ENCODE measurements at regions not wholly inside any gene's neighbourhood (a gene's known extent, or its start where the extent isn't known, plus 50 kb on each side); places are given as distances from the start of the nearest gene placed in this dataset.
A peak's percentile ranks its signal among the peaks of the same experiment; 100 is the strongest.
"Not testable (repeated sequence)": the region's sequence is repeated elsewhere in the genome, so short reads cannot be mapped to it uniquely, and the experiment has no call there.

DNA sequence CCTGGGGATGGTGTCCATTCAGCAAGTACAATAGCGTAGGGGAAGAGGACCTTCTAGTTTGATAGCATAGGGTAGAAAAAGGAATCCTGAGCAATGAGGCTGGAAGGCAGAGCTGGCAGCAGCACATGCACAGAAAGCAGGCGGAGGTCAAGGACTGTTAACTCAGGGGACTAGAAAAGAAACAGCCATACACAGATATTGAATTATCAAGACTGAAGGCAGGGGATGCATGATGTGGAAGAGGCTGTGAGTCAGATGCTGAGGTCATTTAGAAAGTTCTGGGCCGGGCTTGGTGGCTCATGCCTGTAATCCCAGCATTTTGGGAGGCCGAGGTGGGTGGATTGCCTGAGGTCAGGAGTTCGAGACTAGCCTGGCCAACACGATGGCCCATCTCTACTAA, 65.6 kb downstream of the OPTC start:
- TF ChIP-seq ZC3H10 (CRISPR knock-in tag; IDR thresholded peaks at IDR 0.05) (peak; percentile 70), ZNF70 (CRISPR knock-in tag; IDR thresholded peaks at IDR 0.05) (no peak), ISL1 (CRISPR knock-in tag; IDR thresholded peaks at IDR 0.05) (no peak), BACH2 (CRISPR knock-in tag; IDR thresholded peaks at IDR 0.05; ENCODE audit: borderline replicate concordance) (no peak), TOX (CRISPR knock-in tag; IDR thresholded peaks at IDR 0.05; ENCODE audit: borderline replicate concordance) (peak; percentile 64; the same call in 1 of the 2 replicates)
- TF ChIP-seq, protein P1, sequence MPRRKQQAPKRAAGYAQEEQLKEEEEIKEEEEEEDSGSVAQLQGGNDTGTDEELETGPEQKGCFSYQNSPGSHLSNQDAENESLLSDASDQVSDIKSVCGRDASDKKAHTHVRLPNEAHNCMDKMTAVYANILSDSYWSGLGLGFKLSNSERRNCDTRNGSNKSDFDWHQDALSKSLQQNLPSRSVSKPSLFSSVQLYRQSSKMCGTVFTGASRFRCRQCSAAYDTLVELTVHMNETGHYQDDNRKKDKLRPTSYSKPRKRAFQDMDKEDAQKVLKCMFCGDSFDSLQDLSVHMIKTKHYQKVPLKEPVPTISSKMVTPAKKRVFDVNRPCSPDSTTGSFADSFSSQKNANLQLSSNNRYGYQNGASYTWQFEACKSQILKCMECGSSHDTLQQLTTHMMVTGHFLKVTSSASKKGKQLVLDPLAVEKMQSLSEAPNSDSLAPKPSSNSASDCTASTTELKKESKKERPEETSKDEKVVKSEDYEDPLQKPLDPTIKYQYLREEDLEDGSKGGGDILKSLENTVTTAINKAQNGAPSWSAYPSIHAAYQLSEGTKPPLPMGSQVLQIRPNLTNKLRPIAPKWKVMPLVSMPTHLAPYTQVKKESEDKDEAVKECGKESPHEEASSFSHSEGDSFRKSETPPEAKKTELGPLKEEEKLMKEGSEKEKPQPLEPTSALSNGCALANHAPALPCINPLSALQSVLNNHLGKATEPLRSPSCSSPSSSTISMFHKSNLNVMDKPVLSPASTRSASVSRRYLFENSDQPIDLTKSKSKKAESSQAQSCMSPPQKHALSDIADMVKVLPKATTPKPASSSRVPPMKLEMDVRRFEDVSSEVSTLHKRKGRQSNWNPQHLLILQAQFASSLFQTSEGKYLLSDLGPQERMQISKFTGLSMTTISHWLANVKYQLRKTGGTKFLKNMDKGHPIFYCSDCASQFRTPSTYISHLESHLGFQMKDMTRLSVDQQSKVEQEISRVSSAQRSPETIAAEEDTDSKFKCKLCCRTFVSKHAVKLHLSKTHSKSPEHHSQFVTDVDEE (CRISPR knock-in tag; IDR thresholded peaks at IDR 0.05) = no peak
- TF ChIP-seq, protein P2, sequence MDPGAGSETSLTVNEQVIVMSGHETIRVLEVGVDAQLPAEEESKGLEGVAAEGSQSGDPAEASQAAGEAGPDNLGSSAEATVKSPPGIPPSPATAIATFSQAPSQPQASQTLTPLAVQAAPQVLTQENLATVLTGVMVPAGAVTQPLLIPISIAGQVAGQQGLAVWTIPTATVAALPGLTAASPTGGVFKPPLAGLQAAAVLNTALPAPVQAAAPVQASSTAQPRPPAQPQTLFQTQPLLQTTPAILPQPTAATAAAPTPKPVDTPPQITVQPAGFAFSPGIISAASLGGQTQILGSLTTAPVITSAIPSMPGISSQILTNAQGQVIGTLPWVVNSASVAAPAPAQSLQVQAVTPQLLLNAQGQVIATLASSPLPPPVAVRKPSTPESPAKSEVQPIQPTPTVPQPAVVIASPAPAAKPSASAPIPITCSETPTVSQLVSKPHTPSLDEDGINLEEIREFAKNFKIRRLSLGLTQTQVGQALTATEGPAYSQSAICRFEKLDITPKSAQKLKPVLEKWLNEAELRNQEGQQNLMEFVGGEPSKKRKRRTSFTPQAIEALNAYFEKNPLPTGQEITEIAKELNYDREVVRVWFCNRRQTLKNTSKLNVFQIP (CRISPR knock-in tag; IDR thresholded peaks at IDR 0.05; ENCODE audit: borderline replicate concordance, low read depth) = peak; percentile 6; the same call in 1 of the 2 replicates
- TF ChIP-seq, protein P3, sequence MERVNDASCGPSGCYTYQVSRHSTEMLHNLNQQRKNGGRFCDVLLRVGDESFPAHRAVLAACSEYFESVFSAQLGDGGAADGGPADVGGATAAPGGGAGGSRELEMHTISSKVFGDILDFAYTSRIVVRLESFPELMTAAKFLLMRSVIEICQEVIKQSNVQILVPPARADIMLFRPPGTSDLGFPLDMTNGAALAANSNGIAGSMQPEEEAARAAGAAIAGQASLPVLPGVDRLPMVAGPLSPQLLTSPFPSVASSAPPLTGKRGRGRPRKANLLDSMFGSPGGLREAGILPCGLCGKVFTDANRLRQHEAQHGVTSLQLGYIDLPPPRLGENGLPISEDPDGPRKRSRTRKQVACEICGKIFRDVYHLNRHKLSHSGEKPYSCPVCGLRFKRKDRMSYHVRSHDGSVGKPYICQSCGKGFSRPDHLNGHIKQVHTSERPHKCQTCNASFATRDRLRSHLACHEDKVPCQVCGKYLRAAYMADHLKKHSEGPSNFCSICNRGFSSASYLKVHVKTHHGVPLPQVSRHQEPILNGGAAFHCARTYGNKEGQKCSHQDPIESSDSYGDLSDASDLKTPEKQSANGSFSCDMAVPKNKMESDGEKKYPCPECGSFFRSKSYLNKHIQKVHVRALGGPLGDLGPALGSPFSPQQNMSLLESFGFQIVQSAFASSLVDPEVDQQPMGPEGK (CRISPR knock-in tag; IDR thresholded peaks at IDR 0.05; ENCODE audit: borderline replicate concordance) = no peak
- ATAC-seq = peak; percentile 30

DNA sequence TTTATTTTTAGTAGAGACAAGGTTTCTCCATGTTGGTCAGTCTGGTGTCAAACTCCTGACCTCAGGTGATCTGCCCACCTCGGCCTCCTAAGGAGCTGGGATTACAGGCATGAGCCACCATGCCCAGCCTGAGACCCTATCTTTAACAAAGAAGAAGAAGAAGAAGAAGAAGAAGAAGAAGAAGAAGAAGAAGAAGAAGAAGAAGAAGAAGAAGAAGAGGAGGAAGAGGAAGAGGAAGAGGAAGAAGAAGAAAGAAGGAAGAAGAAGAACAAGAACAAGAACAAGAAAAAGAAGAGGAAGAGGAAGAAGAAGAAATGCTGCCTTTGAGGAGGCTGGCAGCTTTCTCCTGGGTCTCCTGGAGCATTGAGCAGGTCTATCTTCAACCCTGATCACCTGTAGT, 64.9 kb upstream of the ATP2B4 start:
- ATAC-seq = not testable (repeated sequence)

DNA sequence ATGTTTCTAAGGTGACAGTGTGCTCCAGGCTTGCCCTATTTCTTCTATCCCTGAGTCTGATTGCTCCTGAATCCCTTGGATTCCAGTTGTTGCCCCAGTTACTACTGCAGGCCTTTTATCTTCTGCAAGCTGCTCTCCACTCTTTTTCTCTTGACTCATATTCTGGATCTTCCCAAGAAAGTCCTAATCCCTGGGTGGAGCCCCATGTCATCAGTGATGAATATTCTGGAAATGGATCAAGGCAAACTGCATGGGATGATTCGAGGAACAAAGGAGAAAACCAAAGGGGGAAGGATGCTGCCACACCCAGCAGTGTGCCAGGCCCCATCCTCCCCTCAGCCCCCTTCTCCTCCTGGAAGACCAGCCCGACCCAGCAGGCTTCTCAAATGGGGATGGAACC, 63.3 kb upstream of the ATP2B4 start:
- TF ChIP-seq TCF4 (CRISPR knock-in tag; IDR thresholded peaks at IDR 0.05; ENCODE audit: borderline replicate concordance) (no peak), BACH2 (CRISPR knock-in tag; IDR thresholded peaks at IDR 0.05; ENCODE audit: borderline replicate concordance) (no peak), TOX (CRISPR knock-in tag; IDR thresholded peaks at IDR 0.05; ENCODE audit: borderline replicate concordance) (no peak), ZNF8 (CRISPR knock-in tag; IDR thresholded peaks at IDR 0.05) (no peak), RARB (CRISPR knock-in tag; IDR thresholded peaks at IDR 0.05) (no peak)
- ATAC-seq = no peak

DNA sequence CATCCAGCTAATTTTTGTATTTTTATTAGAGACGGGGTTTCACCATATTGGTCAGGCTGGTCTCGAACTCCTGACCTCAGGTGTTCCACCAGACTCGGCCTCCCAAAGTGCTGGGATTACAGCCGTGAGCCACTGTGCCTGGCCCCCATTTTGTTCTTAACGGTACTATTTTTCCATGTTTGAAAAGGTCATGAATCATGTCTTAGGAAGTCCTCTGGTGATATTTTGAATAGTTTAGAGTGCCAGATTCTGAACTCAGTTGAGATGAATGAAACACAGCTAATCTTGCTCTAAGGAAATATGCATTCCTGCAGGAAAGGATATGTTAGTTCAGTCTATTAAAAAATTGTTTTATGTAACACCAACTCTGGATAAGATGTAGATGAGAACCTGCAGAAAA, 62.6 kb upstream of the ATP2B4 start:
- no peak for ATAC-seq
- no peak for TF ChIP-seq PPARA (CRISPR knock-in tag; IDR thresholded peaks at IDR 0.05; ENCODE audit: borderline replicate concordance)
- TF ChIP-seq ZNF70 (CRISPR knock-in tag; IDR thresholded peaks at IDR 0.05) = no peak
- no peak for TF ChIP-seq GLIS3 (CRISPR knock-in tag; IDR thresholded peaks at IDR 0.05)
- no peak for TF ChIP-seq SNAI2 (CRISPR knock-in tag; IDR thresholded peaks at IDR 0.05)
- TF ChIP-seq, protein P4, sequence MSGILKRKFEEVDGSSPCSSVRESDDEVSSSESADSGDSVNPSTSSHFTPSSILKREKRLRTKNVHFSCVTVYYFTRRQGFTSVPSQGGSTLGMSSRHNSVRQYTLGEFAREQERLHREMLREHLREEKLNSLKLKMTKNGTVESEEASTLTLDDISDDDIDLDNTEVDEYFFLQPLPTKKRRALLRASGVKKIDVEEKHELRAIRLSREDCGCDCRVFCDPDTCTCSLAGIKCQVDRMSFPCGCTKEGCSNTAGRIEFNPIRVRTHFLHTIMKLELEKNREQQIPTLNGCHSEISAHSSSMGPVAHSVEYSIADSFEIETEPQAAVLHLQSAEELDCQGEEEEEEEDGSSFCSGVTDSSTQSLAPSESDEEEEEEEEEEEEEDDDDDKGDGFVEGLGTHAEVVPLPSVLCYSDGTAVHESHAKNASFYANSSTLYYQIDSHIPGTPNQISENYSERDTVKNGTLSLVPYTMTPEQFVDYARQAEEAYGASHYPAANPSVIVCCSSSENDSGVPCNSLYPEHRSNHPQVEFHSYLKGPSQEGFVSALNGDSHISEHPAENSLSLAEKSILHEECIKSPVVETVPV (CRISPR knock-in tag; IDR thresholded peaks at IDR 0.05) = no peak
- TF ChIP-seq TOX (CRISPR knock-in tag; IDR thresholded peaks at IDR 0.05; ENCODE audit: borderline replicate concordance) = no peak

DNA sequence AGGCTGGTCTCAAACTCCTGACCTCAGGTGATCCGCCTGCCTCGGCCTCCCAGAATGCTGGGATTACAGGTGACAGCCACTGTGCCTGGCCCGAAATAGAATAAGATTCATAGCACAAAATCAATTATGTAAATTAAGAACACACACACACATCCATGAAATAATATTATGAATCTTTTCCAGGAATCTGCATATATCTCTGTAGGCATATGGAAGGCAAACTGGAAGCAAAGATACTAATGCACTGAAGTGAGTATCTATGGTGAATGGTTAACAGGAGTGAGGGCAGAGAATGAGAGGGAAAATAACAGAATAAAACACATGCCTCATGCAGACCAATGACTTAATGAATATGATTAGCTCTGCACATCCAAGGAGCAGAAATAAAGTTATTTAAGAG, 61.6 kb upstream of the ATP2B4 start:
- no peak for TF ChIP-seq TCF4 (CRISPR knock-in tag; IDR thresholded peaks at IDR 0.05; ENCODE audit: borderline replicate concordance)
- no peak for TF ChIP-seq PPARA (CRISPR knock-in tag; IDR thresholded peaks at IDR 0.05; ENCODE audit: borderline replicate concordance)
- TF ChIP-seq, protein P3 (CRISPR knock-in tag; IDR thresholded peaks at IDR 0.05; ENCODE audit: borderline replicate concordance) = no peak
- TF ChIP-seq CSDC2 (CRISPR knock-in tag; IDR thresholded peaks at IDR 0.05) = no peak
- TF ChIP-seq ESRRG (CRISPR knock-in tag; IDR thresholded peaks at IDR 0.05) = no peak
- TF ChIP-seq ZFP30 (CRISPR knock-in tag; IDR thresholded peaks at IDR 0.05) = no peak
- TF ChIP-seq BACH2 (CRISPR knock-in tag; IDR thresholded peaks at IDR 0.05; ENCODE audit: borderline replicate concordance) = no peak
- TF ChIP-seq ZNF70 (CRISPR knock-in tag; IDR thresholded peaks at IDR 0.05) = no peak
- TF ChIP-seq, protein P2 (CRISPR knock-in tag; IDR thresholded peaks at IDR 0.05; ENCODE audit: borderline replicate concordance, low read depth) = no peak
- ATAC-seq = no peak
